HCT116 (cell line): ENCODE measurements at regions not wholly inside any gene's neighbourhood (a gene's known extent, or its start where the extent isn't known, plus 50 kb on each side); places are given as distances from the start of the nearest gene placed in this dataset.

Experiments
- ATAC-seq: fragments of 200-7000 bp; cut with Tn5 transposase; 2 replicates; pipeline ENCODE4 v1.9.1; 2020; ENCODE audit warnings: mild to moderate bottlenecking, moderate library complexity
- BruUV-seq: library from RNA; stranded (reverse); fragments of 400-500 nt; replicated peaks from 2 replicates; lab custom pipeline; 2021; lab: Mats Ljungman, UMichigan
- CTCF ChIA-PET: fragments of 300-600 bp; sonication (Branson Sonifier 250); formaldehyde crosslinking; loops from one replicate; lab custom pipeline; 2021; ENCODE audit warnings: antibody characterized with exemption; lab: Charles Lee
- POLR2A ChIA-PET: fragments of 300-600, 350-600 bp; sonication (Branson Sonifier 250); formaldehyde crosslinking; loops from one replicate; lab custom pipeline; 2021; ENCODE audit warnings: antibody characterized with exemption; lab: Charles Lee
- RAD21 ChIA-PET, 2 experiments: fragments of 300-600 bp; sonication (Branson Sonifier 250); formaldehyde crosslinking; loops; one replicate each; lab custom pipeline; 2023; ENCODE audit warnings: low total read pairs in 2 of 2; ENCODE audit not compliant: uncharacterized antibody in 2 of 2, unreplicated experiment in 2 of 2, low non-redundant PET in 1 of 2; lab: Charles Lee
- DNase-seq: peaks from one replicate; pipeline ENCODE4 v3.0.0-alpha.2; 2010; ENCODE audit warnings: low read depth, low spot score
- H2AFZ ChIP-seq: fragments of 200-600 bp; shearing (Covaris generic), sonication (generic); 2 replicates; pipeline ENCODE4 v1.6.1; 2017; ENCODE audit warnings: low read depth, mixed run types, mixed read lengths, antibody characterized with exemption, low read length; ENCODE audit not compliant: poor library complexity, severe bottlenecking
- H3K27ac ChIP-seq: 2 replicates; pipeline ENCODE4 v1.5.1; 2012; ENCODE audit warnings: low read depth, low read length
- H3K27me3 ChIP-seq: fragments of 200-600 bp; sonication (generic); 2 replicates; pipeline ENCODE4 v1.6.1; 2016; ENCODE audit warnings: mixed run types, low read length, mixed read lengths; ENCODE audit not compliant: insufficient read depth
- H3K36me3 ChIP-seq, 2 experiments: fragments of 200-500 bp in 1 of 2; fragments of 200-600 bp in 1 of 2; sonication (Bioruptor generic) in 1 of 2; sonication (generic) in 1 of 2; 2 replicates each; pipeline versions ENCODE4 v1.5.1 to v1.6.1; 2014 to 2016; ENCODE audit warnings: low read length in 2 of 2, inconsistent platforms in 1 of 2, mixed read lengths in 1 of 2, mixed run types in 1 of 2; ENCODE audit not compliant: insufficient read depth in 2 of 2, control insufficient read depth in 1 of 2
- H3K4me1 ChIP-seq, 2 experiments: fragments of 200-600 bp in 1 of 2; sonication (generic) in 1 of 2; 2 replicates each; pipeline versions ENCODE4 v1.5.1 to v1.6.1; 2012 to 2017; ENCODE audit warnings: low read length in 2 of 2, inconsistent platforms in 1 of 2, mild to moderate bottlenecking in 1 of 2, mixed read lengths in 1 of 2, mixed run types in 1 of 2, moderate library complexity in 1 of 2; ENCODE audit not compliant: insufficient read depth in 2 of 2, control insufficient read depth in 1 of 2
- H3K4me2 ChIP-seq: fragments of 200-600 bp; sonication (generic); 2 replicates; pipeline ENCODE4 v1.6.1; 2017; ENCODE audit warnings: mixed run types, low read length, mixed read lengths
- H3K4me3 ChIP-seq, 2 experiments: fragments of 200-600 bp in 1 of 2; sonication (generic) in 1 of 2; replicated peaks in 1 of 2; 2 replicates each; pipeline ENCODE4 v1.5.1; 2011 to 2016; ENCODE audit warnings: low read length in 2 of 2, control low read depth in 1 of 2, low read depth in 1 of 2, mild to moderate bottlenecking in 1 of 2, mixed read lengths in 1 of 2, mixed run types in 1 of 2
- H3K79me2 ChIP-seq: fragments of 200-600 bp; sonication (generic); 2 replicates; pipeline ENCODE4 v1.6.1; 2017; ENCODE audit warnings: mild to moderate bottlenecking, mixed run types, low read length, moderate library complexity, mixed read lengths; ENCODE audit not compliant: insufficient read depth
- H3K9ac ChIP-seq: fragments of 200-600 bp; sonication (generic); 2 replicates; pipeline ENCODE4 v1.6.1; 2016; ENCODE audit warnings: low read length, mixed read lengths
- H3K9me2 ChIP-seq: fragments of 200-600 bp; sonication (generic), shearing (Covaris generic); 2 replicates; pipeline ENCODE4 v1.6.1; 2017; ENCODE audit warnings: mixed run types, mild to moderate bottlenecking, moderate library complexity; ENCODE audit not compliant: insufficient read depth
- H3K9me3 ChIP-seq, 2 experiments: fragments of 200-500 bp in 1 of 2; fragments of 200-600 bp in 1 of 2; sonication (Bioruptor generic) in 1 of 2; sonication (generic) in 1 of 2; 2 replicates each; pipeline ENCODE4 v1.6.1; 2014 to 2017; ENCODE audit warnings: low read length in 2 of 2, mixed read lengths in 2 of 2, inconsistent platforms in 1 of 2, low read depth in 1 of 2, mild to moderate bottlenecking in 1 of 2, mixed run types in 1 of 2, moderate library complexity in 1 of 2; ENCODE audit not compliant: control insufficient read depth in 1 of 2, insufficient read depth in 1 of 2
- H4K20me1 ChIP-seq: fragments of 200-600 bp; sonication (generic), shearing (Covaris generic); 2 replicates; pipeline ENCODE4 v1.6.1; 2017; ENCODE audit warnings: mixed run types, mild to moderate bottlenecking, moderate library complexity; ENCODE audit not compliant: insufficient read depth
- CBX3 ChIP-seq: IDR thresholded peaks from 2 replicates; pipeline ENCODE4 v1.6.1; 2012; ENCODE audit warnings: low read depth
- CEBPB ChIP-seq: IDR thresholded peaks from 2 replicates; pipeline ENCODE4 v1.6.1; 2012; ENCODE audit warnings: low read depth
- ELF1 ChIP-seq: IDR thresholded peaks from 2 replicates; pipeline ENCODE4 v1.6.1; 2012; ENCODE audit warnings: low read depth, borderline replicate concordance
- EZH2 ChIP-seq: fragments of 200-600 bp; sonication (generic); IDR thresholded peaks from 2 replicates; pipeline ENCODE4 v1.6.1; 2017; ENCODE audit warnings: antibody characterized with exemption, mixed run types
- EZH2phosphoT487 ChIP-seq: fragments of 200-600 bp; IDR thresholded peaks from 2 replicates; pipeline ENCODE4 v1.6.1; 2018; ENCODE audit warnings: antibody characterized with exemption, borderline replicate concordance
- FOSL1 ChIP-seq: IDR thresholded peaks from 2 replicates; pipeline ENCODE4 v1.6.1; 2012; ENCODE audit warnings: low read depth
- JUND ChIP-seq: IDR thresholded peaks from 2 replicates; pipeline ENCODE4 v1.6.1; 2012
- POLR2A ChIP-seq: IDR thresholded peaks from 2 replicates; pipeline ENCODE4 v1.7.0; 2011; ENCODE audit warnings: borderline replicate concordance; ENCODE audit not compliant: insufficient read depth, insufficient read length; ENCODE audit errors: extremely low read depth
- POLR2AphosphoS5 ChIP-seq: IDR thresholded peaks from 2 replicates; pipeline ENCODE4 v1.6.1; 2011; ENCODE audit warnings: mild to moderate bottlenecking, low read depth, low read length, moderate library complexity
- RAD21 ChIP-seq: IDR thresholded peaks from 2 replicates; pipeline ENCODE4 v1.6.1; 2012; ENCODE audit warnings: low read depth, mild to moderate bottlenecking
- SIN3A ChIP-seq: IDR thresholded peaks from 2 replicates; pipeline ENCODE4 v1.6.1; 2012; ENCODE audit warnings: low read depth
- SP1 ChIP-seq: IDR thresholded peaks from 2 replicates; pipeline ENCODE4 v1.6.1; 2012; ENCODE audit warnings: low read depth
- YY1 ChIP-seq: IDR thresholded peaks from 2 replicates; pipeline ENCODE4 v1.6.1; 2011; ENCODE audit warnings: low read length, low read depth, moderate library complexity, mild to moderate bottlenecking; ENCODE audit not compliant: insufficient replicate concordance; ENCODE audit errors: extremely low read depth
- ZFX ChIP-seq: fragments of 450-650 bp; IDR thresholded peaks from 2 replicates; pipeline ENCODE4 v1.6.1; 2017
- ZNF274 ChIP-seq: fragments of 200-500 bp; sonication (Bioruptor generic); IDR thresholded peaks from 2 replicates; pipeline ENCODE4 v1.6.1; 2014; ENCODE audit warnings: mild to moderate bottlenecking, low read depth, low read length, inconsistent platforms
- intact Hi-C: fragments of 100-400 bp; cut with micrococcal nuclease; formaldehyde crosslinking; loops from 2 replicates; pipeline ENCODE4 v1.10.0; 2022
- TF ChIP-seq, protein P1 (sequence below): IDR thresholded peaks from 2 replicates; pipeline ENCODE4 v1.6.1; 2011; ENCODE audit warnings: mild to moderate bottlenecking, low read length, moderate library complexity; ENCODE audit not compliant: insufficient replicate concordance; ENCODE audit errors: extremely low read depth
- TF ChIP-seq, protein P2 (sequence below): IDR thresholded peaks from 2 replicates; pipeline ENCODE4 v1.6.1; 2012; ENCODE audit warnings: low read depth
- TF ChIP-seq, protein P3 (sequence below), 3 experiments: fragments of 200-600 bp in 1 of 3; sonication (generic) in 1 of 3; IDR thresholded peaks in 2 of 3; conservative IDR thresholded peaks in 1 of 3; 2 replicates each; pipeline ENCODE4 v1.5.1; 2012 to 2017; ENCODE audit warnings: low read depth in 2 of 3, low read length in 2 of 3, antibody characterized with exemption in 1 of 3, borderline replicate concordance in 1 of 3, control low read depth in 1 of 3, mild to moderate bottlenecking in 1 of 3, mixed read lengths in 1 of 3, mixed run types in 1 of 3, moderate library complexity in 1 of 3; ENCODE audit not compliant: insufficient read depth in 1 of 3
- TF ChIP-seq, protein P4 (sequence below): IDR thresholded peaks from 2 replicates; pipeline ENCODE4 v1.6.1; 2012
- TF ChIP-seq, protein P5 (sequence below): IDR thresholded peaks from 2 replicates; pipeline ENCODE4 v1.6.1; 2012

DNA sequence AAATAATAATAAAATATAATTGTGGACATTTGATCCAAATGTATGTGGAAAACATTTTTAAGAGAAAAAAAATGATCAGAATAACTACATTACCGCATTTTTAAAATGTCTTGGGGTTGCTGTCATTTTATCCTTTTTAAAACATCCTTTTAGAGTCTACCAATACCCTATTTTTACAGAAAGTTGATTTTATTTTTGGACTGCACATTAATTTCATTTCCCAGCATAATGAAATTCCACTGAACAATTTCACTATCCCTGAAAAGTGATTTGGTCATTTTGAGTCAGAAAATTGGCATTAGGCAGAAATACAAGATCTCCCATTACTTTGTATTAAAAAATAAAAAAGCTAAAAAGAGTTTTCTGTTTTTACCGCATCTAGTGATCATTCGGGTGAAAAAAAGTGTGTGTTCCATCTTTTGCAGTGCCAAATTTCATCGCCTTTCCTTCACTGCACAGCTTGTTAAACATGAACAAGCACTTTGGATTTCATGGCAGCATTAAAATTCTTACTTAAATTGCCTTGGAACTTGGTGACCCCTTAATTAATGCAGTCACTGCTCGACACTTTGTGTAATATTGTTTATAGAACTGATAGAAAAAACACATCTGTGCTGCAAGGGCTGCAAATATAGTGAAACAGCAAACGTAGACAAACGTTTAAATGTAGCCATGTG lies 611.7 kb downstream of the TSN start:
- Histone ChIP-seq H4K20me1 (no peaks in the 10 kb centered on the region; the same call in 1 of the 2 replicates), H3K79me2 (no peaks in the 10 kb centered on the region), H3K9ac (no peak overlapping the region), H3K27ac (no peak overlapping the region), H3K9me3 (no peaks in the 10 kb centered on the region; a peak in 1 of 4 replicates), H3K4me2 (no peak overlapping the region), H3K4me1 (no peaks in the 10 kb centered on the region), H3K36me3 (no peaks in the 10 kb centered on the region)
- ChIA-PET POLR2A (no interaction called here), RAD21 (no interaction called here), CTCF (no interaction called here)
- no TSS peak for BruUV-seq
- intact Hi-C loops = no loop called here
- no peak for ATAC-seq
- DNase-seq = no peak
- no peak for TF ChIP-seq RAD21
- no peak for TF ChIP-seq ELF1
- TF ChIP-seq ZFX = no peak
- TF ChIP-seq, protein P1, sequence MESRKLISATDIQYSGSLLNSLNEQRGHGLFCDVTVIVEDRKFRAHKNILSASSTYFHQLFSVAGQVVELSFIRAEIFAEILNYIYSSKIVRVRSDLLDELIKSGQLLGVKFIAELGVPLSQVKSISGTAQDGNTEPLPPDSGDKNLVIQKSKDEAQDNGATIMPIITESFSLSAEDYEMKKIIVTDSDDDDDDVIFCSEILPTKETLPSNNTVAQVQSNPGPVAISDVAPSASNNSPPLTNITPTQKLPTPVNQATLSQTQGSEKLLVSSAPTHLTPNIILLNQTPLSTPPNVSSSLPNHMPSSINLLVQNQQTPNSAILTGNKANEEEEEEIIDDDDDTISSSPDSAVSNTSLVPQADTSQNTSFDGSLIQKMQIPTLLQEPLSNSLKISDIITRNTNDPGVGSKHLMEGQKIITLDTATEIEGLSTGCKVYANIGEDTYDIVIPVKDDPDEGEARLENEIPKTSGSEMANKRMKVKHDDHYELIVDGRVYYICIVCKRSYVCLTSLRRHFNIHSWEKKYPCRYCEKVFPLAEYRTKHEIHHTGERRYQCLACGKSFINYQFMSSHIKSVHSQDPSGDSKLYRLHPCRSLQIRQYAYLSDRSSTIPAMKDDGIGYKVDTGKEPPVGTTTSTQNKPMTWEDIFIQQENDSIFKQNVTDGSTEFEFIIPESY = no peak
- TF ChIP-seq POLR2AphosphoS5 = no peak
- no peak for TF ChIP-seq EZH2
- TF ChIP-seq, protein P2, sequence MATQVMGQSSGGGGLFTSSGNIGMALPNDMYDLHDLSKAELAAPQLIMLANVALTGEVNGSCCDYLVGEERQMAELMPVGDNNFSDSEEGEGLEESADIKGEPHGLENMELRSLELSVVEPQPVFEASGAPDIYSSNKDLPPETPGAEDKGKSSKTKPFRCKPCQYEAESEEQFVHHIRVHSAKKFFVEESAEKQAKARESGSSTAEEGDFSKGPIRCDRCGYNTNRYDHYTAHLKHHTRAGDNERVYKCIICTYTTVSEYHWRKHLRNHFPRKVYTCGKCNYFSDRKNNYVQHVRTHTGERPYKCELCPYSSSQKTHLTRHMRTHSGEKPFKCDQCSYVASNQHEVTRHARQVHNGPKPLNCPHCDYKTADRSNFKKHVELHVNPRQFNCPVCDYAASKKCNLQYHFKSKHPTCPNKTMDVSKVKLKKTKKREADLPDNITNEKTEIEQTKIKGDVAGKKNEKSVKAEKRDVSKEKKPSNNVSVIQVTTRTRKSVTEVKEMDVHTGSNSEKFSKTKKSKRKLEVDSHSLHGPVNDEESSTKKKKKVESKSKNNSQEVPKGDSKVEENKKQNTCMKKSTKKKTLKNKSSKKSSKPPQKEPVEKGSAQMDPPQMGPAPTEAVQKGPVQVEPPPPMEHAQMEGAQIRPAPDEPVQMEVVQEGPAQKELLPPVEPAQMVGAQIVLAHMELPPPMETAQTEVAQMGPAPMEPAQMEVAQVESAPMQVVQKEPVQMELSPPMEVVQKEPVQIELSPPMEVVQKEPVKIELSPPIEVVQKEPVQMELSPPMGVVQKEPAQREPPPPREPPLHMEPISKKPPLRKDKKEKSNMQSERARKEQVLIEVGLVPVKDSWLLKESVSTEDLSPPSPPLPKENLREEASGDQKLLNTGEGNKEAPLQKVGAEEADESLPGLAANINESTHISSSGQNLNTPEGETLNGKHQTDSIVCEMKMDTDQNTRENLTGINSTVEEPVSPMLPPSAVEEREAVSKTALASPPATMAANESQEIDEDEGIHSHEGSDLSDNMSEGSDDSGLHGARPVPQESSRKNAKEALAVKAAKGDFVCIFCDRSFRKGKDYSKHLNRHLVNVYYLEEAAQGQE = no peak
- no peak for TF ChIP-seq POLR2A
- no peak for TF ChIP-seq FOSL1
- TF ChIP-seq, protein P3, sequence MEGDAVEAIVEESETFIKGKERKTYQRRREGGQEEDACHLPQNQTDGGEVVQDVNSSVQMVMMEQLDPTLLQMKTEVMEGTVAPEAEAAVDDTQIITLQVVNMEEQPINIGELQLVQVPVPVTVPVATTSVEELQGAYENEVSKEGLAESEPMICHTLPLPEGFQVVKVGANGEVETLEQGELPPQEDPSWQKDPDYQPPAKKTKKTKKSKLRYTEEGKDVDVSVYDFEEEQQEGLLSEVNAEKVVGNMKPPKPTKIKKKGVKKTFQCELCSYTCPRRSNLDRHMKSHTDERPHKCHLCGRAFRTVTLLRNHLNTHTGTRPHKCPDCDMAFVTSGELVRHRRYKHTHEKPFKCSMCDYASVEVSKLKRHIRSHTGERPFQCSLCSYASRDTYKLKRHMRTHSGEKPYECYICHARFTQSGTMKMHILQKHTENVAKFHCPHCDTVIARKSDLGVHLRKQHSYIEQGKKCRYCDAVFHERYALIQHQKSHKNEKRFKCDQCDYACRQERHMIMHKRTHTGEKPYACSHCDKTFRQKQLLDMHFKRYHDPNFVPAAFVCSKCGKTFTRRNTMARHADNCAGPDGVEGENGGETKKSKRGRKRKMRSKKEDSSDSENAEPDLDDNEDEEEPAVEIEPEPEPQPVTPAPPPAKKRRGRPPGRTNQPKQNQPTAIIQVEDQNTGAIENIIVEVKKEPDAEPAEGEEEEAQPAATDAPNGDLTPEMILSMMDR (IDR thresholded peaks at IDR 0.05 in 2 of 3, conservative IDR thresholded peaks at IDR 0.05 in 1 of 3; ENCODE audit: borderline replicate concordance in 1 of 3, insufficient read depth in 1 of 3, low read depth in 2 of 3, low read length in 2 of 3) = no peak
- TF ChIP-seq JUND = no peak
- TF ChIP-seq SP1 = no peak
- no peak for TF ChIP-seq SIN3A
- no peak for TF ChIP-seq YY1
- TF ChIP-seq, protein P4, sequence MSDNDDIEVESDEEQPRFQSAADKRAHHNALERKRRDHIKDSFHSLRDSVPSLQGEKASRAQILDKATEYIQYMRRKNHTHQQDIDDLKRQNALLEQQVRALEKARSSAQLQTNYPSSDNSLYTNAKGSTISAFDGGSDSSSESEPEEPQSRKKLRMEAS = no peak
- no peak for TF ChIP-seq CBX3
- TF ChIP-seq ZNF274 = no peak
- TF ChIP-seq, protein P5, sequence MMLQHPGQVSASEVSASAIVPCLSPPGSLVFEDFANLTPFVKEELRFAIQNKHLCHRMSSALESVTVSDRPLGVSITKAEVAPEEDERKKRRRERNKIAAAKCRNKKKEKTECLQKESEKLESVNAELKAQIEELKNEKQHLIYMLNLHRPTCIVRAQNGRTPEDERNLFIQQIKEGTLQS = no peak
- TF ChIP-seq CEBPB = no peak
- TF ChIP-seq EZH2phosphoT487 = no peak
- TF ChIP-seq, all 23 proteins: peak for 0
- H3K9me2 ChIP-seq = no peaks in the 10 kb centered on the region
- no peaks in the 10 kb centered on the region for H3K27me3 ChIP-seq
- no peak overlapping the region for H3K4me3 ChIP-seq
- no peak overlapping the region for H2AFZ ChIP-seq
